H1 (cell line): ENCODE measurements at regions not wholly inside any gene's neighbourhood (a gene's known extent, or its start where the extent isn't known, plus 50 kb on each side); places are given as distances from the start of the nearest gene placed in this dataset.

Source experiments
- CTCF ChIA-PET: fragments of 300-600 bp; sonication (Branson Sonifier 250); formaldehyde crosslinking; loops from one replicate; lab custom pipeline; 2021; ENCODE audit not compliant: partially characterized antibody; lab: Charles Lee
- POLR2A ChIA-PET: fragments of 300-600 bp; sonication (Branson Sonifier 250); formaldehyde crosslinking; loops from one replicate; lab custom pipeline; 2021; ENCODE audit warnings: inconsistent platforms; ENCODE audit not compliant: partially characterized antibody; lab: Charles Lee
- DNase-seq, 2 experiments: peaks; one replicate each; pipeline versions ENCODE4 v3.0.0 to v3.0.0-alpha.2; 2010 to 2022; ENCODE audit warnings: low spot score in 2 of 2, low read depth in 1 of 2, mixed read lengths in 1 of 2
- FAIRE-seq: peaks from 2 replicates; lab custom pipeline; 2011; peaks lifted over from hg19 to GRCh38; lab: Jason Lieb, UNC
- H2AFZ ChIP-seq: 2 replicates; pipeline ENCODE4 v1.8.1; 2012; ENCODE audit warnings: low read length, inconsistent platforms
- H2AK5ac ChIP-seq: 2 replicates; pipeline ENCODE4 v1.6.1; 2013; ENCODE audit warnings: low read depth, low read length
- H2BK120ac ChIP-seq: replicated peaks from 2 replicates; pipeline ENCODE3; 2013; ENCODE audit warnings: low read depth, low read length, inconsistent platforms
- H2BK12ac ChIP-seq: 2 replicates; pipeline ENCODE4 v1.6.1; 2013; ENCODE audit warnings: low read depth, low read length
- H2BK15ac ChIP-seq: 2 replicates; pipeline ENCODE4 v1.6.1; 2013; ENCODE audit warnings: low read length
- H2BK20ac ChIP-seq: 2 replicates; pipeline ENCODE4 v1.6.1; 2013; ENCODE audit warnings: low read length
- H2BK5ac ChIP-seq: 2 replicates; pipeline ENCODE4 v1.6.1; 2013; ENCODE audit warnings: low read depth, low read length
- H3K14ac ChIP-seq: 2 replicates; pipeline ENCODE4 v1.6.1; 2013; ENCODE audit warnings: inconsistent platforms; ENCODE audit not compliant: insufficient read length
- H3K18ac ChIP-seq: 2 replicates; pipeline ENCODE4 v1.6.1; 2013; ENCODE audit warnings: low read length; ENCODE audit errors: extremely low read depth
- H3K23ac ChIP-seq: 2 replicates; pipeline ENCODE4 v1.6.1; 2013; ENCODE audit warnings: inconsistent platforms; ENCODE audit not compliant: insufficient read length
- H3K23me2 ChIP-seq: 2 replicates; pipeline ENCODE4 v1.6.1; 2013; ENCODE audit warnings: low read depth, low read length
- H3K27ac ChIP-seq: 2 replicates; pipeline ENCODE4 v1.6.1; 2011; ENCODE audit warnings: low read depth, low read length, inconsistent platforms
- H3K27me3 ChIP-seq, 4 experiments: replicated peaks in 1 of 4; 1 replicate in 1 of 4; 2 replicates in 3 of 4; pipeline versions ENCODE4 v1.6.1 to v1.8.1; 2011 to 2013; ENCODE audit warnings: low read length in 3 of 4, mild to moderate bottlenecking in 3 of 4, inconsistent platforms in 2 of 4, mixed read lengths in 2 of 4, moderate library complexity in 1 of 4; ENCODE audit not compliant: control insufficient read depth in 3 of 4, insufficient read depth in 3 of 4; ENCODE audit errors: extremely low read depth in 1 of 4
- H3K36me3 ChIP-seq, 4 experiments: 2 replicates each; pipeline versions ENCODE4 v1.6.1 to v1.8.1; 2011 to 2013; ENCODE audit warnings: mild to moderate bottlenecking in 4 of 4, low read length in 3 of 4, moderate library complexity in 2 of 4, control low read depth in 1 of 4, inconsistent platforms in 1 of 4; ENCODE audit not compliant: insufficient read depth in 4 of 4, control insufficient read depth in 2 of 4
- H3K4ac ChIP-seq: replicated peaks from 2 replicates; pipeline ENCODE3; 2013; ENCODE audit warnings: low read length, low read depth, mixed read lengths, inconsistent platforms; ENCODE audit not compliant: insufficient read length
- H3K4me1 ChIP-seq, 4 experiments: replicated peaks in 1 of 4; 1 replicate in 1 of 4; 2 replicates in 3 of 4; pipeline versions ENCODE4 v1.6.1 to v1.8.1; 2011 to 2013; ENCODE audit warnings: low read length in 3 of 4, inconsistent platforms in 2 of 4, mixed read lengths in 1 of 4; ENCODE audit not compliant: insufficient read depth in 4 of 4, control insufficient read depth in 3 of 4
- H3K4me2 ChIP-seq, 2 experiments: 2 replicates each; pipeline versions ENCODE4 v1.6.1 to v1.8.1; 2011 to 2013; ENCODE audit warnings: low read depth in 2 of 2, low read length in 2 of 2, control low read depth in 1 of 2, inconsistent platforms in 1 of 2, mild to moderate bottlenecking in 1 of 2; ENCODE audit not compliant: insufficient read depth in 1 of 2
- H3K4me3 ChIP-seq, 4 experiments: fragments of 200-600, 300-600 bp in 1 of 4; sonication (generic), shearing (Covaris generic), sonication (Bioruptor Twin) in 1 of 4; 2 replicates each; pipeline versions ENCODE4 v1.5.1 to v1.8.1; 2011 to 2016; ENCODE audit warnings: low read length in 4 of 4, low read depth in 3 of 4, control low read depth in 2 of 4, inconsistent platforms in 2 of 4, mild to moderate bottlenecking in 2 of 4, mixed read lengths in 1 of 4, moderate library complexity in 1 of 4; ENCODE audit not compliant: insufficient read depth in 2 of 4; ENCODE audit errors: extremely low read depth in 1 of 4
- H3K56ac ChIP-seq: replicated peaks from 2 replicates; pipeline ENCODE3; 2013; ENCODE audit warnings: low read depth, mild to moderate bottlenecking, mixed read lengths, low read length, inconsistent platforms; ENCODE audit not compliant: insufficient read length
- H3K79me1 ChIP-seq: 2 replicates; pipeline ENCODE4 v1.6.1; 2013; ENCODE audit warnings: low read depth, low read length, control low read depth
- H3K79me2 ChIP-seq, 2 experiments: 2 replicates each; pipeline versions ENCODE4 v1.6.1 to v1.8.1; 2012 to 2013; ENCODE audit warnings: low read length in 2 of 2, mild to moderate bottlenecking in 2 of 2, inconsistent platforms in 1 of 2; ENCODE audit not compliant: insufficient read depth in 2 of 2, control insufficient read depth in 1 of 2
- H3K9ac ChIP-seq, 4 experiments: replicated peaks in 1 of 4; 1 replicate in 1 of 4; 2 replicates in 3 of 4; pipeline versions ENCODE4 v1.6.1 to v1.8.1; 2011 to 2013; ENCODE audit warnings: low read depth in 3 of 4, low read length in 3 of 4, control low read depth in 2 of 4, mild to moderate bottlenecking in 2 of 4, moderate library complexity in 2 of 4, inconsistent platforms in 1 of 4; ENCODE audit errors: extremely low read depth in 1 of 4
- H3K9me3 ChIP-seq, 2 experiments: 2 replicates each; pipeline versions ENCODE4 v1.6.1 to v1.8.1; 2012 to 2013; ENCODE audit warnings: mild to moderate bottlenecking in 2 of 2, moderate library complexity in 2 of 2, control low read depth in 1 of 2, inconsistent platforms in 1 of 2, low read depth in 1 of 2, low read length in 1 of 2, mixed read lengths in 1 of 2; ENCODE audit not compliant: insufficient read depth in 2 of 2
- H4K20me1 ChIP-seq, 2 experiments: replicated peaks in 1 of 2; 2 replicates each; pipeline versions ENCODE3 to v1.8.1; 2011 to 2013; ENCODE audit warnings: inconsistent platforms in 2 of 2, low read length in 2 of 2, mild to moderate bottlenecking in 1 of 2; ENCODE audit not compliant: insufficient read depth in 2 of 2, control insufficient read depth in 1 of 2
- H4K5ac ChIP-seq: 2 replicates; pipeline ENCODE4 v1.6.1; 2013; ENCODE audit warnings: low read length, low read depth, mixed read lengths, inconsistent platforms; ENCODE audit not compliant: insufficient read length
- H4K8ac ChIP-seq: 2 replicates; pipeline ENCODE4 v1.8.0; 2013; ENCODE audit warnings: mild to moderate bottlenecking, moderate library complexity, low read length, inconsistent platforms; ENCODE audit not compliant: insufficient read depth; ENCODE audit errors: extremely low read depth
- H4K91ac ChIP-seq: replicated peaks from 2 replicates; pipeline ENCODE3; 2013; ENCODE audit warnings: low read length, mixed read lengths, inconsistent platforms; ENCODE audit not compliant: insufficient read length
- WGBS, 2 experiments: shearing (Covaris generic) in 1 of 2; methylation state at CpG; one replicate each; pipeline versions ENCODE4 v1.1.6 to v1.1.7; 2013 to 2015; ENCODE audit warnings: low lambda C conversion rate in 2 of 2, mixed read lengths in 2 of 2, inconsistent platforms in 1 of 2, low coverage in 1 of 2, missing lambda C conversion rate in 1 of 2; ENCODE audit not compliant: insufficient replicate concordance in 2 of 2, insufficient coverage in 1 of 2, insufficient read length in 1 of 2; ENCODE audit errors: extremely low coverage in 1 of 2, missing lambda C conversion rate in 1 of 2; 5-methylcytosine and 5-hydroxymethylcytosine counted together

DNA sequence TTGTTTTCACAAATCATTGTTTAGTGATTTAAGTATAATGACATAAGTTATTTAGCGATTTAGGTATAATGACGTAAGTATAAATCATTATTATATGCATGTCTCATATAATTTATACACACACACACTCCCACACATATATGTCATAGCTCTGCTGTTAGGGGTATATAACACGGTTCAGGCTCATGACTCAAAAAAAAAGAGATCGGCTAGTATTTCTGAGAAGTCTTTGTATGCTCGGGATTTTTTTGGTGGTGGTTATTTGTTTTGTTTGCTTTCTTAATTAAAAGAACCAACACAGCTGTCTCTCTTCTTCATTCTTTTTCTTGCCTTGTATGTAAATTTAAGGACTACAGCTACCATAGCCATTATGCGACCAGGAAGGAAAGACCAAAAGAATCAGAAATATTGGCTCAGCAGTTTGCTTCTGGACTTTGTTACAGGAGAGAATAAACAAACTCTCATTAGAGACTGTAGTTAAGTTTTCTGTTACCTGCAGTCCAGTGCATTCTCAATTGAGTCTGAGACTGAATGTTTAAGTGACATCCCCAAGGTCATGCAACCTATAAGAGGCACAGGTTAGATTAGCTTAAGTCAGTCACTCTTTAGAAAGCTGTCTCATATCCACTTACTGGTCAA is 83.2 kb upstream of the NREP start:
- Histone ChIP-seq H2BK120ac (no peak overlapping the region), H3K14ac (no peak overlapping the region), H3K27ac (no peak overlapping the region), H3K9me3 (no peaks in the 10 kb centered on the region), H2BK20ac (no peak overlapping the region), H3K4me1 (no peaks in the 10 kb centered on the region), H4K5ac (no peak overlapping the region), H2BK5ac (no peak overlapping the region), H3K56ac (no peak overlapping the region), H2BK12ac (no peak overlapping the region), H3K79me2 (no peaks in the 10 kb centered on the region), H3K23me2 (no peaks in the 10 kb centered on the region), H3K9ac (no peak overlapping the region), H4K8ac (no peak overlapping the region), H4K20me1 (no peaks in the 10 kb centered on the region), H3K23ac (no peak overlapping the region), H2AFZ (no peak overlapping the region), H3K27me3 (no peaks in the 10 kb centered on the region), H3K79me1 (no peaks in the 10 kb centered on the region), H3K4me3 (no peak overlapping the region), H3K4ac (no peak overlapping the region), H2AK5ac (no peak overlapping the region), H3K36me3 (no peaks in the 10 kb centered on the region), H3K18ac (no peak overlapping the region), H3K4me2 (no peak overlapping the region), H2BK15ac (no peak overlapping the region), H4K91ac (no peak overlapping the region)
- FAIRE-seq = no peak
- no peak for DNase-seq
- ChIA-PET POLR2A (interaction anchor here (0.6 kb wide), 1 partner anchor 19 kb away, joined by 3 read pairs; no protein-coding TSS in a partner anchor), CTCF (interaction anchor here (0.7 to 1.7 kb wide), 3 partner anchors 10 to 322 kb away, joined by 3 to 5 read pairs (median 3); no protein-coding TSS in a partner anchor)
- 89% methylated on average over 6 of the region's 6 CpGs; no CpG with 5 or more reads in 1 of the 2 experiments for WGBS, 2 experiments
